Activated T-helper 2 cell treated with anti-CD3 and anti-CD28 coated beads, Interferon-gamma antibody, Interleukin-2, Interleukin-4, amounts not matched to agents 10 μg/mL and 5 μg/mL and 100 μg/mL, durations not matched to agents 14 hours and 24 hours and 36 hours (primary cell): ENCODE measurements at regions not wholly inside any gene's neighbourhood (a gene's known extent, or its start where the extent isn't known, plus 50 kb on each side); places are given as distances from the start of the nearest gene placed in this dataset.

ENCODE experiments used
- DNase-seq: peaks from one replicate; pipeline ENCODE4 v3.0.0; 2021; ENCODE audit warnings: low spot score
- H3K27ac Mint-ChIP-seq: one replicate; pipeline ENCODE4 v1.8.0; 2021; ENCODE audit warnings: mixed read lengths
- H3K27me3 Mint-ChIP-seq: one replicate; pipeline ENCODE4 v1.8.0; 2021; ENCODE audit warnings: low read depth, mixed read lengths
- H3K36me3 Mint-ChIP-seq: one replicate; pipeline ENCODE4 v1.8.0; 2021; ENCODE audit warnings: low read depth, mixed read lengths
- H3K4me1 Mint-ChIP-seq: one replicate; pipeline ENCODE4 v1.8.0; 2021; ENCODE audit warnings: low read depth, mixed read lengths
- H3K4me3 Mint-ChIP-seq: one replicate; pipeline ENCODE4 v1.8.0; 2021; ENCODE audit warnings: low read depth, mild to moderate bottlenecking, moderate library complexity, mixed read lengths
- H3K9me3 Mint-ChIP-seq: one replicate; pipeline ENCODE4 v1.8.0; 2021; ENCODE audit warnings: mixed read lengths
- intact Hi-C: fragments of 100-400 bp; cut with micrococcal nuclease; formaldehyde crosslinking; loops from one replicate; pipeline ENCODE4 v1.15.1; 2023

DNA sequence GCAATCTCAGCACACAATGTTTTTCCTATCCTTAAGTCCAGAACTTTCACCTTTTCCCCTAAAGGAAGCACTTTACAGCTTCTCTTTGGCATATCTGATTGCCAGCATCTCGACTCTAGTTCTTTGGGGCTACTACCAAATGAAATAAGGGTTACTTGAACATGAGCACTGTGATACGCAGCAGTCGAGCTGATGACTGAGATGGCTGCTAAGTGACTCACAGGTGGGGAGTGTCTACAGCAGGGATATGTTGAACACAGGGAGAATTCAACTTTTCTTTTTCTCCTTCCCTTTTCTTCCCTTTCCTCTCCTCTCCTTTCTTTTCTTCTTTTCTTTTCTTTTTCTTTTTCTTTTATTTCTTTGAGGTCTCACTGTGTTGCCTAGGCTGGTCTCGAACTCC, 334.8 kb downstream of the MAF start:
- peaks cover 91% of the 10 kb centered on the region for H3K4me1 Mint-ChIP-seq
- intact Hi-C loops = loop anchor here (5.0 kb wide), 4 partner anchors 108 to 1317 kb away; no protein-coding TSS in a partner anchor
- no peak overlapping the region for H3K27ac Mint-ChIP-seq

DNA sequence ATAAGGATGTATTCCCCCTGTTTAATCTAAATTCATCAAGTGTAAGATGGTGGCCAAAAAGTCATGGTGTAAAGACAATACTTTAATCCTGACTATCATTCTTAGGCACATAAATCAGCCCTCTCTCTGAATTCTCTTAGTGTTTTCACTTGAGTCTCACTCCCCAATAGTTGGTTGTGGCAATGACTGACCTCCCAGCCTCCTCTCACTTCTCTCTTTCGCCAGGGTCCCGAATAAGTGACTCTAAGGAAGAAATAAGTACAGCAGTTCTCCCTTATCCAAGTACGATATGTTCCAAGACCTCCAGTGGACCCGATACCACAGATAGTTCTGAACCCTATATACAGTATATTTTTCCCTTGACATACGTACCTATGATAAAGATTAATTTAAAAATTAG, 335.3 kb downstream of the MAF start:
- Mint-ChIP-seq H3K27me3 (no peaks in the 10 kb centered on the region), H3K27ac (no peak overlapping the region), H3K36me3 (peaks cover 11% of the 10 kb centered on the region), H3K9me3 (peaks cover 9% of the 10 kb centered on the region), H3K4me1 (peaks cover 88% of the 10 kb centered on the region), H3K4me3 (no peak overlapping the region)
- no peak for DNase-seq
- intact Hi-C loops = loop anchor here (5.0 kb wide), 4 partner anchors 108 to 1317 kb away; no protein-coding TSS in a partner anchor

More for the DNA sequence above, 334.8 kb downstream of the MAF start:
- Mint-ChIP-seq H3K36me3 (peaks cover 11% of the 10 kb centered on the region), H3K4me3 (no peak overlapping the region), H3K9me3 (peaks cover 9% of the 10 kb centered on the region), H3K27me3 (no peaks in the 10 kb centered on the region)
- no peak for DNase-seq

DNA sequence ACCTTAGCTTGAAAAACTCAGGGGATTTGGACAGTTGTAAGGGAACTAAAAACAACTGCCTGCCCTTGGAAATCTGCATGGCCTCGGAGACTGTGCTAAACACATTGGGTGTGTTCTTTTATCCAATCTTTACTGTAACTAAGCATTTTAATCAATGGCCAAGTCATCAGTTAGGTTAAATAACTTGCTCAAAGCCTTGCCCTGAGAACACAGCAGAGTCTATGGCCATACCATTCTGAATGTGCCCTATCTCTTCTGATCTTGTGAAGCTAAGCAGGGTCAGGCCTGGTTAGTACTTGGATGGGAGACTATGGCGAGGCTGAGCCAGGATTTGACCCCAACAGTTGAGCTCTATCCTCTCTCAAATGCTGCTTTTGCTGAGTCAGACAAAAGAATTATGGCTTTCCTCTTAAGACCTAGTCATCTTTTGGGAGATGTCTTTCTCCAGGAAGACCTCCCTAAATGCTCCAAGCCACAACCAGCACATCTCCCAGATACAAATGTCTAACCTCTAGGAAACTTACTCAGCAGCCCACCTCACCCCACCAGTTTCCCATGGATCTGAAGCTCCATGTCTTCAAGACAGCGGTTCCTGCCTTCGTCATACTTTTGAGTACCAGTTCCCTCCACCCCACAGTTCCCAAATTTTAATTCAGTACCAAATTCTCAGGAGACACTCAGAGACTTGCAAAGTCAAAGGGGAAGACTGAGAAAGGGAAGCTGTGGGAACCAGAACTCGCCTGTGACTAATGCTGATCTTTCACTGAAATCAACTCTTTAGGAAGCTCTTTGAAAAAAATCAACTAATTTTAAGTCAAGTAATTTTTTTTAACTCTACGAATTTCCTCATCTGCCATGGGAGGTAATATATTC, 336.1 kb downstream of the MAF start:
- Mint-ChIP-seq H3K9me3 (peaks cover 9% of the 10 kb centered on the region), H3K27ac (no peak overlapping the region), H3K4me1 (peaks cover 82% of the 10 kb centered on the region), H3K27me3 (no peaks in the 10 kb centered on the region), H3K4me3 (no peak overlapping the region), H3K36me3 (peaks cover 11% of the 10 kb centered on the region)
- DNase-seq = no peak
- intact Hi-C loops = loop anchor here (5.0 kb wide), 4 partner anchors 107 to 1318 kb away; no protein-coding TSS in a partner anchor

DNA sequence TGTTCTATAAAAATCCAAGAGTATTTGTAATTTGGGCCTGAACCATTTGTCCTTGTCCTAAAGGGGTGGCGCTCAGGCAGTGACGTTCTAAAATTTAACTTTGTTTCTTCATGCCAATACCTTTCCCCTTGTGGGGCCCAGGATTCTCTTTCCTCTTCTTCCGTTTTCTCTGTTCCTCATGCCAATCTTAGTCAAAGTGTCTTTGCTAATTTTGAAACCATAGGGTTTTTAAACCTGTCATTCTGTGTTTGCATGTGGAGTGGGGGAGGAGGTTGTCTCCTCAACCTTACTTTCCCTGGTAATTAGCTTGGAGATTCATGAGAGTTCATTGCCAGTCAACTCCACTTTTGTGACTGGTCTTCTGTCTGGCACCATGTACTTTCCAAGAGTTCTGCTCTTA, 337.1 kb downstream of the MAF start:
- no peak overlapping the region for H3K4me3 Mint-ChIP-seq
- H3K36me3 Mint-ChIP-seq = peaks cover 11% of the 10 kb centered on the region
- H3K4me1 Mint-ChIP-seq = peaks cover 76% of the 10 kb centered on the region
- H3K9me3 Mint-ChIP-seq = peaks cover 9% of the 10 kb centered on the region
- no peak for DNase-seq
- no peak overlapping the region for H3K27ac Mint-ChIP-seq
- intact Hi-C loops = no loop called here
- no peaks in the 10 kb centered on the region for H3K27me3 Mint-ChIP-seq
